HG03558 (cell line): ENCODE measurements at regions not wholly inside any gene's neighbourhood (a gene's known extent, or its start where the extent isn't known, plus 50 kb on each side); places are given as distances from the start of the nearest gene placed in this dataset.

ENCODE experiments used
- ATAC-seq: cut with Tn5 transposase; IDR thresholded peaks from one replicate; pipeline ENCODE4 v1.9.1; 2021; ENCODE audit warnings: moderate number of reproducible peaks; ENCODE audit not compliant: unreplicated experiment; ENCODE audit errors: extremely low read depth

GRCh38 chr17:56735842-56736241 is 97.9 kb downstream of the C17orf67 start:
- no peak for ATAC-seq

GRCh38 chr17:56737421-56738161 is 96.1 kb downstream of the C17orf67 start:
- ATAC-seq: no peak

- ATAC-seq: no peak
Observed at GRCh38 chr17:56739376-56739775, 94.3 kb downstream of the C17orf67 start.

- no peak for ATAC-seq
Observed at GRCh38 chr17:56739776-56740175, 93.9 kb downstream of the C17orf67 start.

GRCh38 chr17:56740481-56740880 is 93.2 kb downstream of the C17orf67 start:
- ATAC-seq: no peak
